RKO (cell line): ENCODE measurements at regions not wholly inside any gene's neighbourhood (a gene's known extent, or its start where the extent isn't known, plus 50 kb on each side); places are given as distances from the start of the nearest gene placed in this dataset.

Experiments
- DNase-seq: peaks from one replicate; pipeline ENCODE4 v3.0.0-alpha.2; 2016; ENCODE audit warnings: low spot score

- no peak for DNase-seq
Observed at GRCh38 chr12:24557738-24558137, 391.2 kb downstream of the BCAT1 start.

- no peak for DNase-seq
Observed at GRCh38 chr12:24555730-24556129, 393.2 kb downstream of the BCAT1 start.

GRCh38 chr12:24554612-24555295 lies 394.1 kb downstream of the BCAT1 start:
- DNase-seq: no peak

DNA sequence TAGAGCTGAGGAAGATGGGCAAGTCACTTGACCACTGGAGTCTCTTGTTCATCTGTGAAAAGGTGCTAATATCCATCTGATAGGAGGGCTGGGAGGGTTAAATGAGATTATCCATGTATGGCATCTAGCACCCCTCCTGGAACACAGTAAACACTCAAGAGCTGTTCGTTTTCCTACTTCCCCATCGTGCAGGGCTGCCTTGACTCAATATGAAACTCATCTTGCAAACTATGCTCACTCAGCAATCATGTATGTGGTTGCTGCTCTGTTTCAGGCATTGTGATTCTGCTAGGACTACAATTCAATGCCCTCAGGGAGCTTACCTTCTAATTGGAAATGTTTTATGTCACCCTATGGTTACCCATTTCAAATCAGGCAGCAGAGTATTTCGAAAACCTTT lies 395.6 kb downstream of the BCAT1 start:
- DNase-seq: no peak

DNA sequence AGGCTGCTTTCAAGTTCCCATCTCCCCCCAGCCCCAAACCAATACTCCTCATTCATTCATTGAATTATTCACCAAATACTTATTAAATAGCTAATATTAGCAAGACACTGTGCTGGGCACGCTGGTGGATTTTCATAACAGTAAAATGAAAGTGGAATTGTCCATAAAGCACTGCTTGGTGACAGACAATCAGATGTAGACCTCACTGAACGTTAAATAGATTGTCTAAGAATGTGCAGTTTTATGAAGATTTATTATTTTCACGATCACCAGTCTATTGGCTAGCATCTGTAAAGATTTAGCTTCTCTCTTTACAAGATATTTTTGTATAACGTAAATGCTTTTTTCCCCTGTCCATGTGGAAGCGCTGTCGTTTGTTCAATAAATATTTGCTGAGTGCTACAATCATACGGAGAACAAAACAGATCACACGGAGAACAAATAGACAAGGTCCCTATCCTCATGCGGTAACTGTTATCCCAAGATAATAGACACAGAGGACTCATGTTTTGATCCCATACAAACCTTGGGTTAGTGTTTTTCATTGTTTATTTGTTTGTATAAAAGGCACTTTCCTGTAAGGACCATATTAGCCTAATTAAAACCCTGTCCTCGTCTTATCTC lies 397.6 kb downstream of the BCAT1 start:
- no peak for DNase-seq

DNA sequence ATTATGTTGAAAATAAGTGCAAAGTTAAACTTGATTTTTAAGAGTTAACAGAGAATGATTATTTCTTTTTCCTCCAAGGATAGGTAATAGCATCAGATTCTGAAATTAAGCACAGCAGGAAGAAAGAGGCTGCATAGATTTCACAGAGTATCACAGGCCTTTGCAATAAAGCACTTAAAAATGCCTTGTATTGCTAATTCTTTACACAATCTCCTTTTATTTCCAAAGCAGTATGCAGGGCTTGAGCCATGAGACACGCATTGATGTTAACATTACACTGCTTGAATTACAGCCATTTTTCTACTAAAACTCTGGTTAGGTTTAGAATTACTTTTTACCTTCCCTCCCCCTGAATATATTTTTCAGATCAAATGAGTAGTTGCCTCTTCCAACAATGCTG lies 398.3 kb downstream of the BCAT1 start:
- DNase-seq: no peak

DNA sequence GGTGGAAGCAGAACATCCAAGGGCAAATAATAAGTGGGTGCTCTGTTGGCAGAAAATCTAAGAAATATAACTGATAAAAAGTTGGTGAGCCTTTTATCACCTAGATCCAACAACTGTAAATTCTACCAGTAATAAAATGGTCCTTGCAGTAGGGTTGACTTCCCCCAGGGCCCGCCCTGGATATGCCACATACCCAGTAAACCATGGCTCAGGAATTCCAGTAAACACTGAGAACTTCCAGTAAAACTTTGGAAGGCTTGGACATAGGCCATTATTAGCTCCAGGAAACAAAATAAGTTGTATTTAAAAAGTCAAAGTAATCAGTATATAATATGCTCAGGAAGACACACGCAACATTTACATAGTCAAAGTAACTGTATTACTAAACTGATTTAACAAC lies 402.2 kb downstream of the BCAT1 start:
- no peak for DNase-seq

GRCh38 chr12:24546084-24546483 lies 402.8 kb downstream of the BCAT1 start:
- no peak for DNase-seq

GRCh38 chr12:24544368-24544767 lies 404.5 kb downstream of the BCAT1 start:
- no peak for DNase-seq

DNA sequence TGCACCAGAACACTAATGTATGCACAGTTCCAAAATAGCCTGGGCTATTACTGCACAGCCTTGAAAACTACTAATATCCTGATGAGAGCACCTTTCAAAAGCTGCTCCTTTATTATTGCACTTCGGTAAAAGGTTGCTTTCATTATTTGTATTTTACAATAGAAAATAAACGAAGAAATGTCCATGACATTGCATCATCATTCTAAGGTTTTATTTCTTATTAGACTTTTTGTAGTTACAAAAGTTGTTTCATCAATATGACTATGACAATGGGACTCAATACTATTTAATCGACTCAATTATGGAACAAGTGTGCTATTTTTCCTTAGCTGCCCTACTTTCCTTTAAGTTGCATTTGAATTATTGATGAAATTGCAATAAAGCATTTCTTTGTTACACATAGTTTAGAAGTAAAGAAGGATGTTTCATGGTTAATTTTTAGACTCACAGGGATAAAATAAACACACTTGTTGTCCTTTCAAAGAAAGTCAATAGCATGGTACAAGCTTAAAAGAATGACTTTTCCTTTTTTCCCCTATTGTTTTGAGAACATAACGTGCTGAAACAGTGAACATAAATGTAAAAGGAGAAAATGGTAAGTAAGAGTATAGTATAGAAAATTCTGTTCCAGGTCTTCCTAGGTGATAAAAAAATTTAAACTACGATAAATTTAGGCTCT lies 407.6 kb downstream of the BCAT1 start:
- no peak for DNase-seq

- no peak for DNase-seq
Observed at GRCh38 chr12:24539646-24540045, 409.3 kb downstream of the BCAT1 start.

- DNase-seq: no peak
Observed at GRCh38 chr12:24537083-24537860, 411.6 kb downstream of the BCAT1 start.

DNA sequence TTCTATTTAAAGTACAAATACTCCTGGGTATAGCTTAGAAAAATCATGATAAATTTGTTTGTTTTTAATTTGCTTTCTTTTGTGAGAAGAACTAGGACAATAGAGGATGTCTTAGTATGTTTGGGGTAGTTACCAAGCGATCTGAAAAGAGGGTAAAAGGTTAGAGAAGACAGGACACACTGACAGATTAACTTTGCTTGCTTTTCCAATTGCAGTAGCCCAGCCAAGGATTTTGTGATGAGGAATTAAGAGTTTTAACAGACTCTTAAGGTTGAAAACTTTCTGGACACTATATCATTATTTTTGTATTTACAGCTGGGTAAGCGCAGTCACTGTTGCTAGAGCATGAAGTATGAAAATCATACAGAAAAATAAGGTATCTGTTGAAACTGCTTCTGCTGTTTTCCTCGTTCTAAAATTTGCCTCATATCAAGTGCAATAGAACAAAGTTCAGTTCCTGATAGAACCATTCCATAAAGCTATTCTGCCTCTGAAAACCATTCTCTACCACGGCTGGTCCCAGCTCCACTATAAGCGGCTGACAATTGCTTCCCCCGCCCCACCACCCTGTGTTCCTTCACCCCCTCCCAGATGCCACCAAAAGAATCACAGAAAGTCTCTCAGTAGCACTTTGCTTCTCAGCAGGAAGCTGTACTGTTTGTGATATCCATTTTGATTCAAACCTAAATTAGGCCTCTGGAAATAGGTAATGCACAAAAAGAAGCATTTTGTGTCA lies 413.4 kb downstream of the BCAT1 start:
- no peak for DNase-seq

DNA sequence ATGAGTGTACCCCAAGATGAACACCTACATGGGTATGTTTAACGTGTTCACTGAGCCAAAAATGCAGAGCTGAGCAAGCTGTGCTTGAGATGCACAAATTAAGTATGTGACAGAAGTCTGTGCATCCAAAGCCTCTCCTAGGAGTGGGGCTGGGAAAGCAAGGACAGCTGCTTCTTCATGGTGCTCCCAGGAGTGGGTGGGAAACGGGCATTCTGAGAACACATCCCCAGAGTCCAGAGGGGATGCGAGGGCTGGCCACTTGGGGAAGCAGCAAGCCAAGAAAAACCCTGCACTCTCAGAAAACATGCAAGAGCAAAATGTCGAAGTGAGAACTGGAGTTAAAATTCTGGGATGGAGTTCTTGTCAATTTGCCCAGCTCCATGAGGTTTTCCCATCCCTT lies 414.3 kb downstream of the BCAT1 start:
- no peak for DNase-seq

DNA sequence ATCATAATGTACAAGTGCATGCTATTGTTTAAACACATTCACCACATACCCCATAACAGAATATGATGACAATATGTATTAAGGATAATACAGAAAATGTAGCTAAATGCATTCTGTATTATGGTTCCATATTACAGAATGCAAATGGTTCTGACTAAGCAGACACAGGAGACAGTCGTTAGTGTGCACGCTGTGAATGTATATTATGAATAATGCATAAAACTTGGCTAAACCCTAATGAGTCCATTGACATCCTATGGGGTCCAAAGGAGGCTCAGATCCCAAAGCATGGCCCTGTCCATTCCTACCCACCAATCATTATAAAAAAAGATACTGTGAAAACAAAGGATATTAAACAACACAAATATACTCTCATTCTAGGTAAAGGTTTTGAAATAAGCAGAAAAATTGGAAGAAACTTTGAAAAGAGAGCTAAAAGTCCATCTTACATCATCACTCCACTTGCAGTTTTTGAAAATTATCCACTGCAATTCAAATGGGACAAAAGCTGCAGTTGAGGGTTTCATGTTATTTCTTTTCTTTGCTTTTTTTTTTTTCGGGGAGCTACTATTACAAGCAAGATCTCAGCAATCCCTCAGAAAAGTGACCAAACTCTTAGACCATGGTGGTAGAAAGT lies 415.1 kb downstream of the BCAT1 start:
- DNase-seq: no peak

GRCh38 chr12:24530689-24531088 lies 418.2 kb downstream of the BCAT1 start:
- no peak for DNase-seq

GRCh38 chr12:24527102-24527501 lies 421.8 kb downstream of the BCAT1 start:
- DNase-seq: no peak

- DNase-seq: no peak
Observed at GRCh38 chr12:24522736-24523135, 426.2 kb downstream of the BCAT1 start.

GRCh38 chr12:24519759-24520158 lies 429.1 kb downstream of the BCAT1 start:
- DNase-seq: no peak

GRCh38 chr12:24517000-24517399 lies 431.9 kb downstream of the BCAT1 start:
- DNase-seq: no peak

- no peak for DNase-seq
Observed at GRCh38 chr12:24510581-24511125, 438.2 kb downstream of the BCAT1 start.
